Left lobe of liver (tissue), 2 donors: ENCODE measurements at regions not wholly inside any gene's neighbourhood (a gene's known extent, or its start where the extent isn't known, plus 50 kb on each side); places are given as distances from the start of the nearest gene placed in this dataset.

Source experiments
- ATAC-seq: fragments of 200-7000 bp; cut with Tn5 transposase; one replicate; pipeline ENCODE4 v1.9.1; 2020; ENCODE audit warnings: mild to moderate bottlenecking, moderate library complexity
- DNase-seq: peaks from one replicate; pipeline ENCODE4 v3.0.0-alpha.2; 2020; ENCODE audit warnings: low spot score
- donor health status: DM: no; HTN: no; CAD: no; lungs with moderate emphysema.
- donor health status: DM: no; HTN: yes; CAD: no.

DNA sequence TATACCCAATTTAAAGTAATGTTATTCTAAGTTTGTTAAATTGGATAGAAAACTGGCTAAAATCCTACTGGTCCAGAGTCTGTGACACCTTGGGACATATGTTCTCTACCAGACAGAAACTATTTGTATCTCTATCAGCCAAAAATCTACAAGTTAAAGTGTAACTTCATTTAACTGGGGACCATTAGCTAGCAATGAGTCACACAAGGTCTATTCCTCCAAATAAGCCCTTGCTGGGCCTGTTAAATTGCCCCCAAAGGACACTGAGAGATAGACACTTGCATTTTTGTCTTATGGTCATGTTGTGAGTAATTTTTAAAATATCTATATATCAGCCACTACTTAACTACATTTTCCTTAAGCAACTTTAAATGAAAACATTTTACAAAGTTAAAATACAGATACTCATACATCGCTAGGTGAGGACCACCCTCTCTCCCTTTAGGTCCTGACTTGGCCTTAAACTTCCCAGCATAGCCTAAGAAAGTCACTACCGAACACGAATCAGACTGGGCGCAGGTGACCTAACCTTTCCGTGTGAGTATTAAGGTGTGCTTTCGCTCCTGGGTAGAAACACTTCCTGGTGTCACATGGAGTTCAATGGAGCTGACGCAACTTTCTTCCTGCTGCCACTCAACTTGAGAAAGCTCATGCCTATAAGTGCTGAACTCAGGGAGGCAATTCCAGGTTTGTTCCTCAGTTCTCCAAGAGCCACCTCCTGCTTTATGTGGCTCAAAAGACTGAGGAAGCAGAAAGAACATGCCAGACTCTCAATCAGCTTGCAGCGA is 249.1 kb downstream of the DIRAS2 start:
- no peak for DNase-seq
- ATAC-seq: no peak

DNA sequence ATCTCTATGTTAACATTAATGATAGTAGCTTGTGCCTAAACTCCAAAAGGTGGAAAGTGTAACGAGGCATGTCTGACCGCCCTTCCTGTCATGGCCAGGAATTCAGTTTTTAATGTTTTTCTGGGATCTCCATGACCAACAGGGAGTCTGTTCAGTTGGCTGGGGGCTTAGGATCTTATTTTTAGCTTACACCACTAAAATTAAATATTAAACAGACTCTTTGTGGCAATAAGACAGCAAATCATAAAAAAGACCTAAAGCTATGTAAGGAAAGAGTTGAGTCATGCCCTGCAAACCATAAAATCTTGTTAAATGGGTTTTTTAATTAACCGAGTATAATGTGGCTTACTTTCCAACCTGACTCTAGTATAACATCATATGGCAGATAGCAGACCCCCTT is 247.8 kb downstream of the DIRAS2 start:
- DNase-seq (no peak), ATAC-seq (no peak)

DNA sequence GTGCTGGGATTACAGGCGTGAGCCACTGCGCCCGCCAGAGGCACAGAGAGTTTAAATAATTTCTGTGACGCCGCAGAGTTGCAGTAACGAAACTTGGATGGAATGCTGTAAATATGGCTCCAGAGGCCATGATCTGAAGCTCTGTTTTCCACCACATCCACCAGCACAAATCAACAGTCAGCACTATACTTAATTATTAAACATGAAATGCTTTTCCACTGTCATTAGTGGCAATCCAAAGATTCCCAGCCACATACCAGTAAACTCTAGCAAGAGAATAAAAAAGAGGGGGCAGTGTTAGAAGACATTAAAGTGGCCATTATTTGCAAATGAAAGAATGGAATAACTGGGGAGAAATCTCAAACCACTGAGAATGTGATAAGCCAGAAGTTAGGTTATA is 242.5 kb downstream of the DIRAS2 start:
- ATAC-seq (no peak), DNase-seq (no peak)

DNA sequence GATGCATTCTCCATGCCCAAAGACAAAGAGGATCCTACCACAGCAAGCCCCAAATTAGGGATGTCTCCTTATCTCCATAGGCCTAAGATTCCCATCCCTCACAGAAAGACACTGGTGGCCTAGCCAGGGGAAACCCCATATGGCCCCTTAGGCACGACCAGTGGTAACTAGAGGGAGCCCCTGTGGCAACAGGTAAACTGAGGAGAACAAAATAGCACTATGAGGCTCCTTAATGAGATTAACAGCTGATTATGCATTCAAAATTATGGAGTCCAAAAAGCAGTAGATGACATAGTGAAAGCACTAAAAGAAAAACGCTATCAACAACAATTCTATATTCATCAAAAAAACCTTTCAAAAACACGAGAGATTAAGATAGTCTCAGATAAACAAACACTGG is 234.0 kb downstream of the DIRAS2 start:
- DNase-seq (no peak), ATAC-seq (no peak)

DNA sequence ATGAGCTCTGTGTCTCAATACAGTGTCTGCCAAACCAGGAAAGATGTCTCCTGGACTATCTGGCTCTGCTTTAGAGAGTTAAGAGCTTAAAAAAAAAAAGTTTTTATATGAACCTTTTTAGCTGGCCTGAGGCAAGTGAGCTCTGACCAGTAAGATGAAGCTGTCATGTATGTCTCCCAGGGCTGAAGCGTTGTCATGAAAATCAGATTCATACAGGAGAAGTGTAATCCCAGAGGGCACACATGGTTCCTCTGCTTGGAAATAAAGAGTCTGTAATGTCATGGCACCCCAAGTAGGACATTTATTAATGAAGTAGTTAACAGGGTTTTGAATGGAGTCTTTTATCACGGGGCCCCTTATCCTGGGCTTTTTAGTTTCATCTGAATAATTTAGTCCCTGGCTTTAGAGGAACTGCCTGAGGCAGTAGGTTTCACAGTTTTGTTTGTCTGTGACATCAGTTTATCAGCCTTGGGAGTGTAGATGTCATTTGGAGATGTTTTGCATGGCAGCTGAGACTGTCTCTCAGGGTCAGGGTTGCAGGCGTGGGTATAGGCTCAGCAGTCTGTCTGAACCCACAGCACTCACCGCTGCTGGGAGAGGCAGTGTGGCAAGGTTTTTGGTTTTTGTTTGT is 223.3 kb downstream of the DIRAS2 start:
- ATAC-seq: no peak
- no peak for DNase-seq

DNA sequence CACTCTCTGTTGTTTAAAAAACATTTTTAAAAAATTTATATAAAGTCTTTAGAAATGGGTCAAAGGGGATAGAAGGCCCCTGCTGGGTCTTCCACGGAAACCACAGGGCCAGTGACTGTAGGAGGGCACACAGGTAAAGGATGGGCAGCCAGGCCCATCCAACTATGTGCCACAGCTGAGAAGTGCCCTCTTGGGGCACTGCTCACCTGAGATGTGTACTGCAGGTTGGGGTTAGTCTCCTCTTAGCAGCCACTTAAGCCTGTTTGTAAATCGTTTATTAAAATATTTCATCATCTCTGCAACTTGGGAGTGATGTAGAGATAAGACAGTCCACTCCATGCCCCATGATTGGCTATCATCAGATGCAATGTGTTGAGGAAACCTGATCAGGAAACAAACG is 222.4 kb downstream of the DIRAS2 start:
- DNase-seq: no peak
- no peak for ATAC-seq

DNA sequence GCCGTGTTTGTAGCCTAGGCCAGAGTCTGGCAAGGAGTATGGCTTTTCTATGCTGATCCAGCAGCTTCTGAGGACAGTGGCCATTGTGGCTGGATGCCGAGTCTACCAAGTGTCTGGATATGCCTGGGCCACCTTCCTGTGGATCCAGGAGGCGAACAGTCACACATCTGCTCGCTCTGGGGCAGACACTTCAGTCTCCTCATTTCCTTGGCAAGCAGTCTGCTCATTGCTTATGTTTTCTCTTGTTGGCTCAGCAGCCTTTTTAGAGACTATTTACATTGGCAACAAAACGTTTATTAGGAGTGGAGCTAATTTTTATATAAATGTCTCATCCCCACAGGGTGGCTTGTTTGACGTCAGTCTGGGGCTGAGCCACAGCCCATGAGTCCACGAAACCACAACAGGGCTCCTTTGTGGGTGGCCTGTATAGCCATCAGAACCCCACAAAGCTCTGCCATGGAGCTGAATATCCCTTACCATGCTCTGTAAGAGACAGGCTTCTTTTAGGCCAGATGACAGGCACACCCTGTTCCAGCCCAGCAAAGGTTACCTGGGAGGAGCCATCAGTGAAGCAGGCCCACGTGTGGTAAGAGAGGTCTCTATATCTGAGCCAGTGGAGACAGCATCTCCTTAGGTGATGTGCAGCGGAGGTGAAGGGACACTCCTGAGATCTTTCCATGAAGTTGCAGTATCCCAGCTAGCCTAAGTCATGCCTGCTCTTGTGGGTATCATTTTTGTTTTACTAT is 221.7 kb downstream of the DIRAS2 start:
- ATAC-seq: no peak
- DNase-seq: no peak

DNA sequence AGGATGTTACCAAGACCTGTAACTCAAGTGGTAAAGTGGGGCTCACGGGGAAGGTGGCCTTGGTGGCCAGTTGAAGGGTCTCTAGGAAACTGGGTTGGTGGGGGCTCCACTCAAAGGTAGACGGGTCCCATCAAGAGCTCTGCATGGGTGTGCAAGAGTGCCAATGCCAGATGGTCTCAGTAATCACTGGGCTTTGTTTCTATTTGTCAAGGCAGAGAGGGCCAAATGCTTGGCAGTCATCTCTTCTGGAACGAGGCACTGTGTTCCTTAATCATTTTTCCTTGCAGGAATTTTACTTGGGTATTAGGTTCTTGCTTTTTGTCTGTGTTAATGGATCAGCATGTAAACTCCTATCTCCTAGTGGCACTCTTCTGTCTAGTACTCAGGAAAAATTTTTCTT is 220.8 kb downstream of the DIRAS2 start:
- no peak for DNase-seq
- no peak for ATAC-seq

DNA sequence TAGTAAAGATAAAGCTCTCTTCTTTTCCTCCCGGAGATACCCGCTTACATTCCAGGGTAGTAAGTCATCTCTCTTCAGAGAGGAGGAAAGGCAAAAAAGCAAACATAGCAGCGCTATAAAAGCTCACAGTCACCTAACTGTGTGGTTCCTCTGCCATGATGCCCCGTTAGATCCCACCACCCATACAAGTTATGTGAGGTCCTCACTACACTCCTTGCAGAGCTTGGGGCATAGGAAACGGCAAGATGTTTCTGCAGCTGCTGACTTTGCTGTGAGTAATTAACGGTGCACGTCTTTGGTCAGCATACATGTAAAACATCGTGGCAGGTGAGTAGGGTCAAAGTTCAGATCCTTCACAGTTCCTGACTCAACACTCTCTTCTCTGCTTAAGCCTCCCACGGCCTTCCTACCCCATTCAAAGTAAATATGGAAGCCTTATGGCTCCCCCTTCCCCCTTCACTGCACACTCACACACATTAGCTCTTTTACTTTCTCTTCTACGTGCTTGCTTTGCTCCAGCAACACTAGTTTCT is 218.9 kb downstream of the DIRAS2 start:
- no peak for DNase-seq
- ATAC-seq: no peak

DNA sequence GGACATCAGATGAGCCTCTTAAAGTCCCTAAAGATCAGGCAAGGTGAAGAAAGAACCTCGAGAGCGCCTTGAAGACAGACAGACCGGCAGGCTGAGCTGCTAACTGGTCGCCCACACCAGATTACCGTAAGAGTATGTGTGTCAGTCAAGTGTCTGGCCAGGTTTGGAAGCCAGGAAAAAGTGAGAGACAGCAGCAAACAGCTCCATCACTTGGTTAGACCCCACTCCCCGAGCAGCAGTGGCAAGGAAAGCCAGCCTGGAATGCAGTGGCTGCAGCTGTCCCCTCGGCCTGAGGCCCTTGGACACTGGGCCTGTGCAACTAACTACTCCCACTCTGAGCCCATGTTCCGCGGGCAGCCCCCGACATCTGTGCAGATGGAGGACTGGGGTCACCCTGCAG is 214.1 kb downstream of the DIRAS2 start:
- no peak for ATAC-seq
- no peak for DNase-seq

DNA sequence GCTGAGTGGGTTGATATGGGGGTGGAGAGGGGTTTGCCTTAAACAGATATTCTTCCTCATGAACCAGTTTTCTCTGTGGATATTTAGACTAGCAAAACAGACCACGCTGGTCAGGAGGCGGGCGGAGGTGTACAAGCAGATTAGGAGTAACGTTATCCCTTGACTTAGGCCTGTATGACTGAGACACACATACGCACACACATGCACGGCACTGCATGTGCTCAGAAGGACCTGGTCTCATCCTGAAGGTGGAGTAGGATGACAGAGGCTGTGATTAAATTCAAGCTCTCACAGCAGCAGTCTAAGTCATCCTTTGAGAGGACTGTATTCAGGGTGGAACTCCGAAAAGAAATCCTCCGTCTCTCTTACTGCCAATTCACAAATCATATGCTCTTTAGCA is 209.7 kb downstream of the DIRAS2 start:
- ATAC-seq: no peak
- DNase-seq: no peak

DNA sequence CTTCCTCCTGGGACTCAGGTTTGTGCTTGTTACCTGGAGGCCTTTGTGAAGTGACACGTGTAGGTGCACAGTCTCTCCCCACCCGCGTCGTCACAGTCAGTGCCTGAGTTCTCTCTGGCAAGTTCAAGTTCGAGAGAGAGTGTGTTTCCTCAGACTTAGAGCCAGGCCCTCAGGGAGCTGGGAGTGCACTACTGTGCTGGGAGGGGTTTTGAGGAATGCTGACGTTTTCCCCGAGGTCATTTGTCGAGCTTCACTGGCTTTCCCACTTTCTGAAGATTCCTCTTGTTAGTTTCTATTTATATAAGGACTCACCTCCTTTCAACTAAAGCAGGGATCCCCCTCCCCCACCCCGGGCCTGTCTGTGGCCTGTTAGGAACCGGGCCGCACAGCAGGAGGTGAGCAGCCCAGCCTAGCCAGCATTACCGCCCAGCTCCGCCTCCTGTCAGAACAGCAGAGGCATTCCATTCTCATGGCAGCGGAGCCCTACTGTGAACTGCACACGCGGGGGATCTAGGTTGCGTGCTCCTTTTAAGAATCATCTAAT is 209.2 kb downstream of the DIRAS2 start:
- ATAC-seq: peak; percentile 21

DNA sequence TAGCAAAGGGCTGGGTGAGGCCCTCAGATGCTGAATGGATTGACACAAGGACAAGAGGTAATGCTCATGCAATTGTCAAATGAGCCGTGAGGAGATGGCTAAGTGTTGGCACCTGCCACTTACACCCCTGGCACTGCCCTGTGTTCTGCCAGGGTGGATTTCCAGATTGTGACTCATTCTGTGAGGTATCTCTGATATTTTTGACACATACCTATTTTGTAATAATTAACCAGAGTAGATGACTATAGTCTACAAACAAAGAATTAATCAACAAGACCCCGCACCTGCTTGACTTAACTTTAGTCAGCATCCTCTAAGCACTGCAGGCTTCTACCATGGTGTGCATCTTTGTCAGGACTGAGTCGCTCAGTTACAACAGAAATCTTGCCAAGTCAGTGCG is 200.8 kb downstream of the DIRAS2 start:
- ATAC-seq: no peak

More for the DNA sequence above, 209.2 kb downstream of the DIRAS2 start:
- no peak for DNase-seq

DNA sequence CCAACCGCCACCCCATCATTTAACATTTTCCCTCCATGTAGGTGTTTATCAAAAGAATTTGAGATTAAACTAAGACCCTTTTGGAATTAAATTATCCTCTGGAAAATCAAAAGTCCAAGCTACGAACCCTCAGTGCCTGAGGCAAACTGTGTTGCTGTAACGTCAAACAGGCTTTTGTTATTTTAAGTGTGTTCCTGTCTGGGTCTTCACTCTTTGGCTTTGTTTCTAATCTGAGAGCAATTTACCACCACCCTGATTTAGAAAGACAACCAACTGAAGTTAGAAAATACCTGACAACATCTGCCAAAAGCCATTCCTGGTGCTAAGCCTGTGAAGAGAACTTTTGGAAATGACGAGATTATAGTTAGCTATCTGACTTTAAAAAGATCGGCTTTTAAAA is 199.9 kb downstream of the DIRAS2 start:
- no peak for DNase-seq
- ATAC-seq: no peak

More for the DNA sequence above, 200.8 kb downstream of the DIRAS2 start:
- no peak for DNase-seq

DNA sequence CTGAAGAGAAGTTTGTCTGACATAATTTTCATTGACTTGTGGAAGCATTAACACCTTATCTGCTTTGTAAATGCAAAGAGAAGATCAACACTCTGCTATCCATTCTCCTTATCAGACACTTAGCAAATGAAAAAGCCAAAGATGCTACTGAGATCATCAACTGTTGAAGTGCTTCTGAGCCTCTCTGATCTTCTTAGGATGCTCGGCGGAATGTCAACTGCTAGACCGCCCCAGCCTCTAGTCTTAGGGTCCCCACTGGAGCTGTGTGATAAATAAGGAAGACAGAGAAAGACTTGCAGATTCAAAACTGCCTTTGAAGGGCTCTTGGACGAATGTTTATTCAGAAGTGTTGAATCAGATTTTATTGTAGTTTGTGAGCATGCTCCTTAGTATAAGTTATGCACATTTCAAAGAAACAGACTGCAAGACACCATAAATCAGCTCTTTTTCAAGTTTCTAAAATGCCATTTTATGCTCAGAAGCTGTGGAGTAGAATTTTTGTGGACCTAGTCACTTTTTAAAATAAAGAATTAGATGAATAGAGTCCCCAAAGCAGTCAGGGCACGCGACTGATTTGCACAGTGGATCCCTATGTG is 197.9 kb downstream of the DIRAS2 start:
- no peak for DNase-seq
- ATAC-seq: no peak

DNA sequence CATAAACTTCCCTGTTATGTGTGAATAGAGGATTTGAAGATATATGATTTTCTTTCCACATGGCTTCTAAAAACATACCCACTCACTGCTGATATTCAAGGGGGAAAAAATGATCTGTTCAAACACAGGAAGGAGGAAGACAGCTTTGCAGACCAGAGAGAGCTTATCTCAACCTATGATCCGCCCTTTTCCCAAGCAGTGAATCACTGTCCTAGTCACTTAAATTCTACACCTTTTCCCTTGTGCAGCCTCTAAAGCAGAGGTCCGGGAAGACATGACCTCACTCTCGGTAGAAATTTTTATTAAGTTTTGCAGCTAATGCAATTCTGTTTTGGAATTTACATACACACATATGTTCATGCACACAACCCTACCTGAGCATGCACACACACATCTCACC is 197.2 kb downstream of the DIRAS2 start:
- DNase-seq (no peak), ATAC-seq (no peak)

DNA sequence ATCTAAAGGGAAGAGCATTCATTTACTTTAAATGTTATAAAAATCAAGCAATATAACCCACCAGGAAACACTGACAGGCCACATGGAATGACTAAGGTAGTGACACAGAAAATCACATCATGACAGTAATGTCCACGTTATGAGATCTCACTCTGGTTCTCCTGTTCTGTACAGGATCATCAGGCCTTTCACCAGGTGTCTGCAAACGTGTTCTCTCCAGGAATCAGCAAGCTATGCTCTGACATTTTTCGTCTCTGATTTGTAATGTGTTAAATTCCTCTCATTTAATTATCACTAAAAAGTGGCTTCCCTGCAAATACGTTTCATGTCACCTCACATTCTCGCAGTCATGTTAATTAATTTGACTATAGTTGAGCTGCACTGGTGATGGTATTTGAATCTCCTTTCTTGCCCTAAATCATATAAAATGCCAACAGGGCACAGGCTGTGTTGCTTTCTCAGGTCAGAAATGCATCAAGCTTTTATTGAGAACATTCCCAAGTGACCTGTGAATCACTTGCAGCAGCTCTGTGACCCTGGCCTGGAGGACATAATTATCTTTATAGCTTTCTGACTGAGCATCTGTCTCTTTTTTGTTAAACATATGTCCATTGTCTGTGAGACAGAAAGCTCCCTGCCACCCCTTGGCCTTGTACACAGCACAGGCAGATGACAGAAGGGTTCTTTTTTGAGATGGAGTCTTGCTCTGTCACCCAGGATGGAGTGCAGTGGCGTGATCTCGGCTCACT is 196.2 kb downstream of the DIRAS2 start:
- DNase-seq (no peak), ATAC-seq (no peak)

DNA sequence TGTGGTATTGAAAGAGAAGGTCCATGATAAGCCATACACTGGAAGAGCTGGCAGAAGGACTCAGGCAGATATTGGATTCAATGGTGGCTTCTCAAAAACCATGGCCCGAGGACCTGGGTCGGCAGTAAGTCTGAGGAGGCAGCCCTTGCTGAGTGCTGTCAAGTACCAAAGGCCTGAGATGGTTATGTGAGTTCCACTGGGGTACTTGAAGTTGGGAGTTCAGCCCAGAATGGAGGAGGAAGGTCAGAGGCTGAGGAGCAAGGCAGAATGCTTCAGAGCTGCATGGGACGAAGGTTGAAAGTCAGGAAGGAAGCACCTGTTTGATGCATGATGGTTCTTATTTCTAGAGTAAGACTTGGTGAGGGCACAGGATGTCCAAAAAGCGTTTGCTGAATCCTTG is 194.9 kb downstream of the DIRAS2 start:
- ATAC-seq (no peak), DNase-seq (no peak)

DNA sequence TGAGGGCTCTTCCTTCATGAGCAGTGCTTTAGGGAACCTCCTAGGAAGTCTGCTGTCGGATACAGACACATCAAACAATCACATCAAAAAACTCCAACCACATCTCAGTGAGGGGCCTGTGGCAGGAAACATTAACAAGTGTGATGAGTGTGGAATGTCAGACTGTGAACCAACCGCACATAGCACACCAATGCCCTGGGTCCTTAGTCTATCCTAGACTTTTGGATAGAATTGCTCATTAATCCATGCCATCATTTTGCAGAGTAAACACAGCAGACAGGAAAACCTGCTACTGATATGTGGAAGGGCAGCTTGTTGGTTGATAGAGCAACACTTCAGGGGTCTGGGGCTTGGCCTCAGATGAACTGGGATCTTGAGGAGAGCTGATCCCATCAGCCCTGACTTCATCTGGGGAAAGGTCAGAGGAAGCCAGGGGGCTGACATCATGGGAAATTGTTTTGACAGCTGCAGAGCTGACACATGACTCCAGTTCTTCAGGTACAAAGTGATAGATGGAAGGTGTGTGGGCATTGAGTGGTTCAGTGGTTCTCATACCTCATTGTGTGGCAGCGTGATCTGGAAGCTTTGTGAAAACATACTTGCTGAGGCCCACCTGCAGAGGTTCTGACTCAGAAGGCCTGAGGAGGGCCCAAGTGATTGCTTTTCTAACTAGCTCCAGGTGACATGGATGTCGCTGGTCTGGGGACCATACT is 193.3 kb downstream of the DIRAS2 start:
- ATAC-seq: no peak

DNA sequence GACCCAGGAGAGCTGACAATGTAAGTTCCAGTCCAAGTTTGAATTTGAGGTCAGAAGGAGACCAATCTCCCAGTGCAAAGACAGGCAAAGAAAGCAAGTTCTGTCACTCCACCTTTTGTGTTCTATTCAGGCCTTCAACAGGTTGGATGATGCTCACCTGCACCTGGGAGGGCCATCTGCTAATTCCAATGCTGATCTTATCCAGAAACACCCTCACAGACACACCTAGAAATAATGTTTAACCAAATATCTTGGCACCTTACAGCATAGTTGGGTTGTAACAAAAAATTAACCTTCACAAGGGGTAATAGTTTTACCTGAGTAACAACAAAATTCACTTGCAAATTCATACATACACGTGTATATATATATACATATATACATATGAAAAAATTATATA is 190.8 kb downstream of the DIRAS2 start:
- no peak for ATAC-seq

More for the DNA sequence above, 193.3 kb downstream of the DIRAS2 start:
- no peak for DNase-seq

More for the DNA sequence above, 190.8 kb downstream of the DIRAS2 start:
- DNase-seq: no peak
